ENCODE measurements at regions not wholly inside any gene's neighbourhood (a gene's known extent, or its start where the extent isn't known, plus 50 kb on each side); places are given as distances from the start of the nearest gene placed in this dataset.

DNA sequence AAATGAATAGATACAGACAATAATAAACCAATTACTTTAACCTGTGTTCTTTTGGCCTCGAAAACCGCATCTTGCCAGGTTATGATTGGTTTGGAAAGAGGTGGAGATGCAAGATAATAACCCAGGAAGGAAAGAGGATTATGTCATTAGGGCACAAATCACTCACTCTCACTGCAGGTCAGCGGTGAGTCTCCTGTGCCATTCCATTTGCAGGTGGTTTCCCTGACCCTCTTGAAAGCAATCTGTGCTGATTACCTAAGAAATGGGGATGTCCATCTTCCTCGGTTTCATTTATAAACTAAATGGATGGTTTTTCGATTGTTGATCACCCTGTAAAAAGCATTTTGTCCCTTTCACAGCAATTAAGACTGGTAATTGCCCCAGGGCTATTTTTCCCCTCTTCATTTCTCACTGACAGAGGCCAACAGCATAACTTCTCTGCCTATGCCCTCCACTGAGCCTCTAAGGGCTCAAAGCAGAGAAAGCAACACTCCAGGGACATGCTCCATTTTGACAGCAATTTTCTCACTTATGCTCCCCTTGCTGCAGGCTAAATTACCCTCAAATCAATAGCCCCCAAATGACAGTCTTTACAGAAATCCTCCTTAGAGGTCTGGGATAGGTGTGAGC is 257.5 kb downstream of the IPMK start:
- TF ChIP-seq, protein P1, sequence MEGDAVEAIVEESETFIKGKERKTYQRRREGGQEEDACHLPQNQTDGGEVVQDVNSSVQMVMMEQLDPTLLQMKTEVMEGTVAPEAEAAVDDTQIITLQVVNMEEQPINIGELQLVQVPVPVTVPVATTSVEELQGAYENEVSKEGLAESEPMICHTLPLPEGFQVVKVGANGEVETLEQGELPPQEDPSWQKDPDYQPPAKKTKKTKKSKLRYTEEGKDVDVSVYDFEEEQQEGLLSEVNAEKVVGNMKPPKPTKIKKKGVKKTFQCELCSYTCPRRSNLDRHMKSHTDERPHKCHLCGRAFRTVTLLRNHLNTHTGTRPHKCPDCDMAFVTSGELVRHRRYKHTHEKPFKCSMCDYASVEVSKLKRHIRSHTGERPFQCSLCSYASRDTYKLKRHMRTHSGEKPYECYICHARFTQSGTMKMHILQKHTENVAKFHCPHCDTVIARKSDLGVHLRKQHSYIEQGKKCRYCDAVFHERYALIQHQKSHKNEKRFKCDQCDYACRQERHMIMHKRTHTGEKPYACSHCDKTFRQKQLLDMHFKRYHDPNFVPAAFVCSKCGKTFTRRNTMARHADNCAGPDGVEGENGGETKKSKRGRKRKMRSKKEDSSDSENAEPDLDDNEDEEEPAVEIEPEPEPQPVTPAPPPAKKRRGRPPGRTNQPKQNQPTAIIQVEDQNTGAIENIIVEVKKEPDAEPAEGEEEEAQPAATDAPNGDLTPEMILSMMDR (IDR thresholded peaks at IDR 0.05), result no peak
- no peak overlapping the region for H3K4me3 ChIP-seq (ENCODE audit: low read length)
- H3K4me3 Mint-ChIP-seq, result no peak overlapping the region
- no peak for DNase-seq
- H3K9me3 ChIP-seq (ENCODE audit: control insufficient read depth, insufficient read depth, low read length), result no peaks in the 10 kb centered on the region
- no peaks in the 10 kb centered on the region for H3K36me3 ChIP-seq (ENCODE audit: control insufficient read depth, insufficient read depth, low read length)
- WGBS (ENCODE audit: insufficient coverage), result 57% methylated on average over 3 of the region's 5 CpGs
- H3K27ac Mint-ChIP-seq, result no peak overlapping the region
- ATAC-seq, result no peak
- H3K27me3 Mint-ChIP-seq (ENCODE audit: low read depth in 2 of 2), result no peaks in the 10 kb centered on the region
- H3K4me1 Mint-ChIP-seq, result no peaks in the 10 kb centered on the region
- no peaks in the 10 kb centered on the region for H3K27me3 ChIP-seq (ENCODE audit: control insufficient read depth, insufficient read depth, low read length)
- peaks cover 0 to 4% of the 10 kb centered on the region in 2 donors for H3K9me3 Mint-ChIP-seq
- H3K27ac ChIP-seq (ENCODE audit: low read length), result no peak overlapping the region
- no peaks in the 10 kb centered on the region for H3K4me1 ChIP-seq (ENCODE audit: control insufficient read depth, insufficient read depth, low read length)
- H3K36me3 Mint-ChIP-seq, result no peaks in the 10 kb centered on the region
- intact Hi-C loops (cut with micrococcal nuclease), result no loop called here

DNA sequence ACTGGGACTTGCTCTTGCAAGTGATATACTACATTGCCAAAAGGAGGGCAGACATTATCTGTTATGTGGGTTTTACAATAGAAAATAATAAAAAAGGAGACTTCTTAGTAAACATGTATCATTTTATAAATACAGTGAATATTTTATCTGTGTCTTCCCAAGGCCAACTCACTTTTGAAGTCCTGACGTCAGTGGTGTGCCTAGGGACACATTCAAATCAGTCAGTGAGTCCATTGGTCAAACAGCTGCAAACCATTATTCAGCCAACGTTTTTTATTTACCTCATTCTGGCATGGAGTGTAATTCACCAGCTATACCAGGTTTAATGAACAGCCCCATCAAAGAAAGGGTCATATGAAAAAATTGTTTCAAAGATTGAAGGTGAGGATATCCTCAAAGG is 263.7 kb downstream of the IPMK start:
- Histone ChIP-seq H3K9me3 (ENCODE audit: control insufficient read depth, insufficient read depth, low read length) (no peaks in the 10 kb centered on the region), H3K4me1 (ENCODE audit: control insufficient read depth, insufficient read depth, low read length) (no peaks in the 10 kb centered on the region), H3K36me3 (ENCODE audit: control insufficient read depth, insufficient read depth, low read length) (no peaks in the 10 kb centered on the region), H3K4me3 (ENCODE audit: low read length) (no peak overlapping the region), H3K27me3 (ENCODE audit: control insufficient read depth, insufficient read depth, low read length) (no peaks in the 10 kb centered on the region), H3K27ac (ENCODE audit: low read length) (no peak overlapping the region)
- Mint-ChIP-seq H3K36me3 (no peaks in the 10 kb centered on the region), H3K4me1 (no peaks in the 10 kb centered on the region), H3K4me3 (no peak overlapping the region), H3K27ac (no peak overlapping the region), H3K9me3 (peaks cover 0 to 5% of the 10 kb centered on the region in 2 donors), H3K27me3 (ENCODE audit: low read depth in 2 of 2) (no peaks in the 10 kb centered on the region)
- TF ChIP-seq, protein P1 (IDR thresholded peaks at IDR 0.05), result no peak
- DNase-seq, result no peak
- no peak for ATAC-seq
- 85% methylated on average over 2 of the region's 2 CpGs for WGBS (ENCODE audit: insufficient coverage)
- intact Hi-C loops (cut with micrococcal nuclease), result no loop called here

DNA sequence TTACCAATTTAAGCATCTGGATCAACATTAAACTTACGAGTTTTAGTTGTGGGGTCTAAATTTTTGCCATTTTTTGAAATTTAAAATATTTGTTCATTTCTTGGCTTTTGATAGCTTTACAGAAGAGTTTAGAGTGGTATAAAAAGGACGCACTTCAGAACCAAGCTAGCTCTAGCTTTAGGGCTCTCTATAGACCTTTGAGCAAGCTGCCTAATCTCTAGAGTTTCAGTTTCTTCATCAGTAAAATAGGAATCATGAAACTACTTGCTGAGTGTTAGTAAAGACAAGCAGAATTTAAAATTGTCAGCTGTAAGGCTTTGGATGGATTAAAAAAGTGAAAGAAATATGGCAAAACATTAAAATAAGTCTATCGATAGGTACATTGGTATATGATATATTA is 266.5 kb downstream of the IPMK start:
- intact Hi-C loops (cut with micrococcal nuclease), result no loop called here

More for the DNA sequence above, 266.5 kb downstream of the IPMK start:
- Mint-ChIP-seq H3K36me3 (no peaks in the 10 kb centered on the region), H3K27ac (no peak overlapping the region), H3K4me1 (no peaks in the 10 kb centered on the region), H3K27me3 (ENCODE audit: low read depth in 2 of 2) (no peaks in the 10 kb centered on the region), H3K4me3 (no peak overlapping the region), H3K9me3 (peaks cover 6 to 9% of the 10 kb centered on the region in 2 donors)
- Histone ChIP-seq H3K27me3 (ENCODE audit: control insufficient read depth, insufficient read depth, low read length) (no peaks in the 10 kb centered on the region), H3K4me1 (ENCODE audit: control insufficient read depth, insufficient read depth, low read length) (no peaks in the 10 kb centered on the region), H3K36me3 (ENCODE audit: control insufficient read depth, insufficient read depth, low read length) (no peaks in the 10 kb centered on the region), H3K9me3 (ENCODE audit: control insufficient read depth, insufficient read depth, low read length) (no peaks in the 10 kb centered on the region), H3K27ac (ENCODE audit: low read length) (no peak overlapping the region), H3K4me3 (ENCODE audit: low read length) (no peak overlapping the region)
- DNase-seq (no peak), ATAC-seq (no peak)
- 67% methylated on average over 2 of the region's 3 CpGs for WGBS (ENCODE audit: insufficient coverage)
- TF ChIP-seq, protein P1 (IDR thresholded peaks at IDR 0.05), result no peak
